ENCODE measurements at regions not wholly inside any gene's neighbourhood (a gene's known extent, or its start where the extent isn't known, plus 50 kb on each side); places are given as distances from the start of the nearest gene placed in this dataset.

DNA sequence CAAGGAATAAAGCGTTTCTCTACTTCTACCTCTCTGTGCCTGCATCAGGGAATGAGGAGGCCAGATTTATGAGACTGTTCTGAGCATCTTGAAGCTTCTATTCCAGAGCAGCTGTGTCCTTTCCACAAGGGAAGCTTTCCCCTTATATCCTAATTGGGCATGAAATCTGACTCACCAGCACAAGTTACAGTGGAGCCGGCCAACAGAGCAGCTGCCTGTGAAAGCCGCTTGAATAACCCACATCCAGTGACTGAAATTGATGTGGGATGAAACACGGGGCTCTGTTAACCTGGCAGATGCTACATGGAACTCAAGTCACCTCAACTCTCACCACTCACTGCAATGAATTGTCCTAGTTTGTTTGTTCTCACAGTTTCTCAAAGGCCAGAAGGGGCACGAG is 400.3 kb downstream of the TFAP2A start:
- BruUV-seq (replicated peaks), result no TSS peak
- H3K4me1 ChIP-seq (ENCODE audit: insufficient read depth, low read length), result no peaks in the 10 kb centered on the region

DNA sequence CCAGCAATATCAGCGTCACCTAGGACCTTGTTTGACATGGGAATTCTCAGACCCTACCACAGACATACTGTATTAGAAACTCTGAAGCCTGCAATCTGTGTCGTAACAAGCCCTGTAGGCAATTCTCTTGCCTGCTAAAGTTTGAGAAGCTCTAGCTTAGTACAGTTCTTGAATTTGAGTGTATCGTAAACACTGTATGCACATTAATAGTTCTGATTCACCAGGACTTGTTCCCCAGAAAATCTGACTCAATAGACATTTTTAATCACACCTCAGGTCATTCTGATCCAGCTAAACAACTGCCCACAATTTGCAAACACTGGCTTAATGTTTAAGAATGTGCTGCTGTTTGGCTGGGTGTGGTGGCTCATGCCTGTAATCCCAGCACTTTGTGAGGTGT is 414.3 kb downstream of the TFAP2A start:
- DNase-seq, result peak; percentile 40
- POLR2A ChIA-PET (ENCODE audit: unreplicated experiment), result no interaction called here

More for the DNA sequence above, 400.3 kb downstream of the TFAP2A start:
- no peak overlapping the region for H2AFZ ChIP-seq (ENCODE audit: low read length)
- no peak overlapping the region for H3K4me2 ChIP-seq (ENCODE audit: low read length)
- H3K9me3 ChIP-seq (ENCODE audit: low read length), result no peaks in the 10 kb centered on the region
- H3F3A ChIP-seq (ENCODE audit: low read length, unreplicated experiment), result no peaks in the 10 kb centered on the region
- no peak overlapping the region for H3K4me3 ChIP-seq (ENCODE audit: low read length)
- H3K27ac ChIP-seq (ENCODE audit: low read length), result no peak overlapping the region
- H3K9ac ChIP-seq (ENCODE audit: low read length), result no peak overlapping the region
- TF ChIP-seq, protein P1, sequence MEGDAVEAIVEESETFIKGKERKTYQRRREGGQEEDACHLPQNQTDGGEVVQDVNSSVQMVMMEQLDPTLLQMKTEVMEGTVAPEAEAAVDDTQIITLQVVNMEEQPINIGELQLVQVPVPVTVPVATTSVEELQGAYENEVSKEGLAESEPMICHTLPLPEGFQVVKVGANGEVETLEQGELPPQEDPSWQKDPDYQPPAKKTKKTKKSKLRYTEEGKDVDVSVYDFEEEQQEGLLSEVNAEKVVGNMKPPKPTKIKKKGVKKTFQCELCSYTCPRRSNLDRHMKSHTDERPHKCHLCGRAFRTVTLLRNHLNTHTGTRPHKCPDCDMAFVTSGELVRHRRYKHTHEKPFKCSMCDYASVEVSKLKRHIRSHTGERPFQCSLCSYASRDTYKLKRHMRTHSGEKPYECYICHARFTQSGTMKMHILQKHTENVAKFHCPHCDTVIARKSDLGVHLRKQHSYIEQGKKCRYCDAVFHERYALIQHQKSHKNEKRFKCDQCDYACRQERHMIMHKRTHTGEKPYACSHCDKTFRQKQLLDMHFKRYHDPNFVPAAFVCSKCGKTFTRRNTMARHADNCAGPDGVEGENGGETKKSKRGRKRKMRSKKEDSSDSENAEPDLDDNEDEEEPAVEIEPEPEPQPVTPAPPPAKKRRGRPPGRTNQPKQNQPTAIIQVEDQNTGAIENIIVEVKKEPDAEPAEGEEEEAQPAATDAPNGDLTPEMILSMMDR (conservative IDR thresholded peaks at IDR 0.05; ENCODE audit: low read depth, low read length), result no peak
- TF ChIP-seq EZH2phosphoT487 (IDR thresholded peaks at IDR 0.05; ENCODE audit: borderline replicate concordance, low read length), result no peak
- no peak for TF ChIP-seq EZH2 (IDR thresholded peaks at IDR 0.05; ENCODE audit: low read length, unreplicated experiment)
- intact Hi-C loops (cut with micrococcal nuclease), result no loop called here
- no peaks in the 10 kb centered on the region for H4K20me1 ChIP-seq (ENCODE audit: low read length)
- CTCF ChIA-PET, result no interaction called here
- H3K27me3 ChIP-seq (ENCODE audit: low read length), result peaks cover 69% of the 10 kb centered on the region
- DNase-seq, result no peak
- no peak for ATAC-seq
- POLR2A ChIA-PET (ENCODE audit: unreplicated experiment), result no interaction called here
- no peaks in the 10 kb centered on the region for H3K36me3 ChIP-seq (ENCODE audit: low read depth, low read length)
- no peaks in the 10 kb centered on the region for H3K9me2 ChIP-seq (replicated peaks; ENCODE audit: low read length)
- H3K79me2 ChIP-seq (ENCODE audit: low read length), result no peaks in the 10 kb centered on the region

DNA sequence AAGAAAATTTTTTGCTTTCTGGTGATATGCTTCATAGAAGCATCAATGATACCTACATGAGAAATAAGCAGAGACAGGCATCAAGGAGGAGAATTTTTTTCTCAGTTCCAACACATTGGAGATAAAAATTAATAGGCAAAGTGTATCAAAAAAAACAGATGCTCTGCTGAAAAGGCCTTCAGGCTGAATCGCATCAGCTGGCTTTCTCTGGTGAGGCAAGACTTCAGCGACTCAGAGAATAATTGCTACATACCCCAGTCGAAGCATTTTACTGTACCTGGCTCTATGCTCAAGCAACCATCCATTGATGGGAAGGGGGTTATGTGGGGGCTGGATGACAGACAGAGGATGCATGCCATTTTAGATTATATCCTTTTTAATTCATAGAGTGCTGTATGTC is 415.1 kb downstream of the TFAP2A start:
- Histone ChIP-seq H3K9me3 (ENCODE audit: low read length) (no peaks in the 10 kb centered on the region), H3F3A (ENCODE audit: low read length, unreplicated experiment) (no peaks in the 10 kb centered on the region), H3K9ac (ENCODE audit: low read length) (no peak overlapping the region), H3K4me2 (ENCODE audit: low read length) (no peak overlapping the region), H3K4me3 (ENCODE audit: low read length) (no peak overlapping the region), H4K20me1 (ENCODE audit: low read length) (no peaks in the 10 kb centered on the region), H3K79me2 (ENCODE audit: low read length) (no peaks in the 10 kb centered on the region), H3K9me2 (replicated peaks; ENCODE audit: low read length) (no peaks in the 10 kb centered on the region), H3K36me3 (ENCODE audit: low read depth, low read length) (no peaks in the 10 kb centered on the region), H3K27ac (ENCODE audit: low read length) (no peak overlapping the region), H3K27me3 (ENCODE audit: low read length) (peaks cover 64% of the 10 kb centered on the region), H2AFZ (ENCODE audit: low read length) (no peak overlapping the region), H3K4me1 (ENCODE audit: insufficient read depth, low read length) (no peaks in the 10 kb centered on the region)
- TF ChIP-seq EZH2phosphoT487 (IDR thresholded peaks at IDR 0.05; ENCODE audit: borderline replicate concordance, low read length) (no peak), EZH2 (IDR thresholded peaks at IDR 0.05; ENCODE audit: low read length, unreplicated experiment) (no peak)
- TF ChIP-seq, protein P1 (conservative IDR thresholded peaks at IDR 0.05; ENCODE audit: low read depth, low read length), result no peak
- CTCF ChIA-PET, result no interaction called here
- BruUV-seq (replicated peaks), result no TSS peak
- POLR2A ChIA-PET (ENCODE audit: unreplicated experiment), result no interaction called here
- DNase-seq (no peak), ATAC-seq (no peak)
- intact Hi-C loops (cut with micrococcal nuclease), result no loop called here

More for the DNA sequence above, 414.3 kb downstream of the TFAP2A start:
- H4K20me1 ChIP-seq (ENCODE audit: low read length), result no peaks in the 10 kb centered on the region
- no peaks in the 10 kb centered on the region for H3K79me2 ChIP-seq (ENCODE audit: low read length)
- no peaks in the 10 kb centered on the region for H3K4me1 ChIP-seq (ENCODE audit: insufficient read depth, low read length)
- no peak for ATAC-seq
- H3K27ac ChIP-seq (ENCODE audit: low read length), result no peak overlapping the region
- no peak overlapping the region for H2AFZ ChIP-seq (ENCODE audit: low read length)
- BruUV-seq (replicated peaks), result no TSS peak
- H3K9me3 ChIP-seq (ENCODE audit: low read length), result no peaks in the 10 kb centered on the region
- no peak overlapping the region for H3K4me3 ChIP-seq (ENCODE audit: low read length)
- no peak for TF ChIP-seq EZH2phosphoT487 (IDR thresholded peaks at IDR 0.05; ENCODE audit: borderline replicate concordance, low read length)
- TF ChIP-seq EZH2 (IDR thresholded peaks at IDR 0.05; ENCODE audit: low read length, unreplicated experiment), result no peak
- TF ChIP-seq, protein P1 (conservative IDR thresholded peaks at IDR 0.05; ENCODE audit: low read depth, low read length), result no peak
- H3K4me2 ChIP-seq (ENCODE audit: low read length), result no peak overlapping the region
- CTCF ChIA-PET, result no interaction called here
- H3F3A ChIP-seq (ENCODE audit: low read length, unreplicated experiment), result no peaks in the 10 kb centered on the region
- H3K36me3 ChIP-seq (ENCODE audit: low read depth, low read length), result no peaks in the 10 kb centered on the region
- H3K9ac ChIP-seq (ENCODE audit: low read length), result no peak overlapping the region
- H3K27me3 ChIP-seq (ENCODE audit: low read length), result peaks cover 62% of the 10 kb centered on the region
- no peaks in the 10 kb centered on the region for H3K9me2 ChIP-seq (replicated peaks; ENCODE audit: low read length)
- intact Hi-C loops (cut with micrococcal nuclease), result no loop called here

Measured in PC-3 (cell line).